Caco-2 (cell line): ENCODE measurements at regions not wholly inside any gene's neighbourhood (a gene's known extent, or its start where the extent isn't known, plus 50 kb on each side); places are given as distances from the start of the nearest gene placed in this dataset.
A peak's percentile ranks its signal among the peaks of the same experiment; 100 is the strongest.

Source experiments
- BruUV-seq: library from RNA; stranded (reverse); fragments of 400-500 nt; replicated peaks from 2 replicates; lab custom pipeline; 2021; lab: Mats Ljungman, UMichigan
- CTCF ChIA-PET: fragments of 300-600 bp; sonication (Branson Sonifier 250); formaldehyde crosslinking; loops from one replicate; lab custom pipeline; 2022; ENCODE audit warnings: antibody characterized with exemption; lab: Charles Lee
- POLR2A ChIA-PET: fragments of 300-600 bp; sonication (Branson Sonifier 250); formaldehyde crosslinking; loops from one replicate; lab custom pipeline; 2022; ENCODE audit warnings: antibody characterized with exemption; lab: Charles Lee
- DNase-seq, 2 experiments: peaks; one replicate each; pipeline versions ENCODE4 v3.0.0 to v3.0.0-alpha.2; 2020 to 2022
- H3K27me3 ChIP-seq: replicated peaks from 2 replicates; pipeline ENCODE4 v1.6.0; 2011; ENCODE audit warnings: low read length; ENCODE audit not compliant: control insufficient read depth, insufficient read depth
- H3K36me3 ChIP-seq: 2 replicates; pipeline ENCODE4 v1.5.1; 2011; ENCODE audit warnings: low read length; ENCODE audit not compliant: control insufficient read depth, insufficient read depth
- H3K4me1 ChIP-seq: fragments of 250-450 bp; sonication (Bioruptor Pico); 2 replicates; pipeline ENCODE4 v1.5.1; 2020; ENCODE audit warnings: mild to moderate bottlenecking
- H3K4me3 ChIP-seq: 2 replicates; pipeline ENCODE4 v1.5.1; 2011; ENCODE audit warnings: low read depth, mild to moderate bottlenecking, control low read depth, low read length
- H3K9me3 ChIP-seq: fragments of 250-450 bp; sonication (Bioruptor Pico); 2 replicates; pipeline ENCODE4 v1.5.1; 2020; ENCODE audit warnings: mild to moderate bottlenecking, moderate library complexity
- H3K27ac Mint-ChIP-seq: one replicate; pipeline ENCODE4 v1.8.0; 2022; ENCODE audit warnings: mixed read lengths; ENCODE audit not compliant: unreplicated experiment
- H3K27me3 Mint-ChIP-seq: one replicate; pipeline ENCODE4 v1.8.0; 2022; ENCODE audit warnings: mixed read lengths; ENCODE audit not compliant: insufficient read depth, unreplicated experiment
- H3K36me3 Mint-ChIP-seq: one replicate; pipeline ENCODE4 v1.8.0; 2022; ENCODE audit warnings: mild to moderate bottlenecking, mixed read lengths; ENCODE audit not compliant: insufficient read depth, unreplicated experiment
- H3K4me1 Mint-ChIP-seq: one replicate; pipeline ENCODE4 v1.8.0; 2022; ENCODE audit warnings: low read depth, mixed read lengths; ENCODE audit not compliant: unreplicated experiment
- H3K4me3 Mint-ChIP-seq: one replicate; pipeline ENCODE4 v1.8.0; 2022; ENCODE audit warnings: mild to moderate bottlenecking, moderate library complexity, mixed read lengths; ENCODE audit not compliant: unreplicated experiment
- H3K9me3 Mint-ChIP-seq: one replicate; pipeline ENCODE4 v1.8.0; 2022; ENCODE audit warnings: mixed read lengths; ENCODE audit not compliant: unreplicated experiment
- intact Hi-C: fragments of 100-400 bp; cut with micrococcal nuclease; formaldehyde crosslinking; loops from one replicate; pipeline ENCODE4 v1.10.0; 2022; ENCODE audit not compliant: unreplicated experiment
- TF ChIP-seq, protein P1 (sequence below), 2 experiments: fragments of 200-600 bp in 1 of 2; IDR thresholded peaks; 1 replicate in 1 of 2; 2 replicates in 1 of 2; pipeline versions ENCODE4 v1.5.1 to v1.8.0; 2011 to 2022; ENCODE audit warnings: antibody characterized with exemption in 1 of 2, control low read depth in 1 of 2, inconsistent platforms in 1 of 2, low read depth in 1 of 2, low read length in 1 of 2, mild to moderate bottlenecking in 1 of 2, moderate library complexity in 1 of 2; ENCODE audit not compliant: insufficient read depth in 1 of 2, severe bottlenecking in 1 of 2, unreplicated experiment in 1 of 2

DNA sequence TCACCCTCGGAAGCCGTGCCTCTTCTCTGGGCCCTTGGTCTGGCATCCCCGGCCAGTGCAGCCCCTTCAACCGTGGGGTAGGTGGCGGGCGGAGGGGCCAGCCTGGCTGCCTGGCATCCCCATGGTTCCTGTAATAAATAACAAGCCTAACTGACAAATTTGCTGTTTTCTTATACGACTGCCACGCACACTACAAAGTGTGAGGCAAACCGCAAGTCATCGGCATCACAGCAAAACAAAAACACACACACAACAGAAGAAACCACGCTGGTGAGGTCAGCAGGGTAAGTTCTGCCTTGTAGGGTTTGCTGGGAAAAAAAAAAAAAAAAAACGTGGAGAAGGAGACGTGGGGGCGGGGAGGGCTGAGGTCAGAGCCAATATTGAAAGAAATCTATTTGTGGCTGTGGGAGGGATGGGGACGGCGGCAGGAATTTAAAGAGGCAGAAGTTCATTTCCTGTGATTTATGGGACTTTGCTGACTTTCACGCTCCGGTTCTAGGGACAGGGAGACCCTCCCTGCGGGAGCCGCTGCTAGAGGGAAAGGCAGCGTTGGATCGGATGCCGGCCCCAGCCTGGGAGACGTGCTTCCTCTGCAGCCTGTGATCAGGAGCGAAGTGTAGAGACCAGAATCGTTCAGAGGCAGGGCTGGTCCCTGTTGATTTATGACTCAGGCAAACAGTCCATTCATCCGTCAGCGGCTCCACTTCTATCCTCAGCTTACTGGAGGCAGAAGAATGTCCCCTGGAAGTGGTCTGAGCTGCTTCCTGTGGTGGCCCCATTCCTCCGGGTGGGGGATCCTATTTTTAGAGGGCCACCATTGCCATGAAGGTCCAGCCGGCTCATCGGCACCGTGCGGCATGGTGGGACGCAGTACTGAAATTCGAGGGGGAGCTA lies 162.8 kb downstream of the FOXL1 start:
- intact Hi-C loops, result no loop called here
- H3K4me3 Mint-ChIP-seq, result peak overlapping the region; percentile 56
- Histone ChIP-seq H3K27me3 (no peaks in the 10 kb centered on the region; the same call in 1 of the 2 replicates), H3K9me3 (no peaks in the 10 kb centered on the region), H3K36me3 (no peaks in the 10 kb centered on the region), H3K4me1 (peaks cover 7% of the 10 kb centered on the region; the same call in 1 of the 2 replicates), H3K4me3 (no peak overlapping the region)
- no peaks in the 10 kb centered on the region for H3K36me3 Mint-ChIP-seq
- no peak overlapping the region for H3K27ac Mint-ChIP-seq
- H3K27me3 Mint-ChIP-seq, result peaks cover 18% of the 10 kb centered on the region
- POLR2A ChIA-PET, result no interaction called here
- CTCF ChIA-PET, result no interaction called here
- no TSS peak for BruUV-seq
- TF ChIP-seq, protein P1, sequence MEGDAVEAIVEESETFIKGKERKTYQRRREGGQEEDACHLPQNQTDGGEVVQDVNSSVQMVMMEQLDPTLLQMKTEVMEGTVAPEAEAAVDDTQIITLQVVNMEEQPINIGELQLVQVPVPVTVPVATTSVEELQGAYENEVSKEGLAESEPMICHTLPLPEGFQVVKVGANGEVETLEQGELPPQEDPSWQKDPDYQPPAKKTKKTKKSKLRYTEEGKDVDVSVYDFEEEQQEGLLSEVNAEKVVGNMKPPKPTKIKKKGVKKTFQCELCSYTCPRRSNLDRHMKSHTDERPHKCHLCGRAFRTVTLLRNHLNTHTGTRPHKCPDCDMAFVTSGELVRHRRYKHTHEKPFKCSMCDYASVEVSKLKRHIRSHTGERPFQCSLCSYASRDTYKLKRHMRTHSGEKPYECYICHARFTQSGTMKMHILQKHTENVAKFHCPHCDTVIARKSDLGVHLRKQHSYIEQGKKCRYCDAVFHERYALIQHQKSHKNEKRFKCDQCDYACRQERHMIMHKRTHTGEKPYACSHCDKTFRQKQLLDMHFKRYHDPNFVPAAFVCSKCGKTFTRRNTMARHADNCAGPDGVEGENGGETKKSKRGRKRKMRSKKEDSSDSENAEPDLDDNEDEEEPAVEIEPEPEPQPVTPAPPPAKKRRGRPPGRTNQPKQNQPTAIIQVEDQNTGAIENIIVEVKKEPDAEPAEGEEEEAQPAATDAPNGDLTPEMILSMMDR (IDR thresholded peaks at IDR 0.05; ENCODE audit: insufficient read depth in 1 of 2, low read depth in 1 of 2, low read length in 1 of 2, severe bottlenecking in 1 of 2, unreplicated experiment in 1 of 2), result no peak
- peak; percentile 38 to 63 for DNase-seq
- H3K9me3 Mint-ChIP-seq, result peaks cover 12% of the 10 kb centered on the region
- no peaks in the 10 kb centered on the region for H3K4me1 Mint-ChIP-seq

DNA sequence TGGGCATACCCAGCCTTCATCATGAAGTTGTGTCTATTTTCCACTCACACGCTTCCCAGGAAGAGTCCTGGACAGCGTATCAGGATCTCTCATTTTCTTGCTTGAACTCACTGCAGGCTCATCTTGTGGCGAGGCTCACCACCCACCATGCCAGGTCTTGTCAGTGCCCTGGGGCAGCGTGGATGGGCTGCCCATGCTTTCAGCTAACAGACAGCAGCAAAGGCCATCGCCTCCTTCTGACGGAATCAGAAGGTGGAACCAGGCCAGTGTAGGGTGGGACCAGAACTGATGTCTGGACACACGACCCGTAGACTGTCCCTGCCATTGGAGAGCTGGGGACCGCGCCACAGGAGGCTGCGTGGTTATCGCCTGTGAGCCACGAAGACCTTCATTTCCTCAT lies 169.4 kb downstream of the FOXL1 start:
- no peaks in the 10 kb centered on the region for H3K27me3 ChIP-seq
- CTCF ChIA-PET, result no interaction called here
- Mint-ChIP-seq H3K27me3 (peaks cover 18% of the 10 kb centered on the region), H3K9me3 (no peaks in the 10 kb centered on the region), H3K4me1 (no peaks in the 10 kb centered on the region), H3K4me3 (no peak overlapping the region), H3K27ac (no peak overlapping the region), H3K36me3 (no peaks in the 10 kb centered on the region)
- TF ChIP-seq, protein P1 (IDR thresholded peaks at IDR 0.05; ENCODE audit: insufficient read depth in 1 of 2, low read depth in 1 of 2, low read length in 1 of 2, severe bottlenecking in 1 of 2, unreplicated experiment in 1 of 2), result no peak
- H3K36me3 ChIP-seq, result no peaks in the 10 kb centered on the region
- H3K4me1 ChIP-seq, result no peaks in the 10 kb centered on the region
- DNase-seq, result no peak
- POLR2A ChIA-PET, result no interaction called here
- no TSS peak for BruUV-seq
- intact Hi-C loops, result no loop called here
- H3K9me3 ChIP-seq, result no peaks in the 10 kb centered on the region
- no peak overlapping the region for H3K4me3 ChIP-seq

DNA sequence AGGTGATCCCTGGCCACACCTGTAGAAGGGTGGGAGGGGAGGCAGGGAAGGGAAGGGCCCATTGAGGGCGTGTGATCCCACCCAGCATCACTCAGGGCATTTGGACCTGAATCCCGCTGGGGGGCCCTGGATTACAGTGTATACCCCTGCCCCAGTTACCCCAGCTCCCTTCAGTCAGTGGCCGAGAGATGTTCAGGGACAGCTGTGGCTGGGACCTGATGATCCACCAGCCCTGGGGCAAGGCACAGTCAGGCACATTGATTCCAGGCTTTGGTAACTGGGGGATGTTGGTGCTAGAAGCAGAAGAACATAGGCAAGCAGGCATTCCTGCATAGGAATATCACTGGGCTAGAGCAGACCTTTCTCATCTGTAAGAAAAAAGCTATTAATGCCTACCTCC lies 170.3 kb downstream of the FOXL1 start:
- no peak for DNase-seq
- Mint-ChIP-seq H3K27me3 (peaks cover 18% of the 10 kb centered on the region), H3K36me3 (no peaks in the 10 kb centered on the region), H3K4me1 (no peaks in the 10 kb centered on the region), H3K4me3 (no peak overlapping the region), H3K9me3 (no peaks in the 10 kb centered on the region), H3K27ac (no peak overlapping the region)
- H3K36me3 ChIP-seq, result no peaks in the 10 kb centered on the region
- TF ChIP-seq, protein P1 (IDR thresholded peaks at IDR 0.05; ENCODE audit: insufficient read depth in 1 of 2, low read depth in 1 of 2, low read length in 1 of 2, severe bottlenecking in 1 of 2, unreplicated experiment in 1 of 2), result no peak
- no TSS peak for BruUV-seq
- ChIA-PET POLR2A (no interaction called here), CTCF (no interaction called here)
- H3K4me1 ChIP-seq, result no peaks in the 10 kb centered on the region
- no peak overlapping the region for H3K4me3 ChIP-seq
- no peaks in the 10 kb centered on the region for H3K27me3 ChIP-seq
- no peaks in the 10 kb centered on the region for H3K9me3 ChIP-seq
- intact Hi-C loops, result no loop called here
